Right lobe of liver (tissue), 6 donors: ENCODE measurements at regions not wholly inside any gene's neighbourhood (a gene's known extent, or its start where the extent isn't known, plus 50 kb on each side); places are given as distances from the start of the nearest gene placed in this dataset.

Source experiments
- ATAC-seq, 4 donors: fragments of 200-7000 bp; cut with Tn5 transposase; one replicate each; pipeline ENCODE4 v1.9.1; 2020; ENCODE audit warnings: mild to moderate bottlenecking in 4 of 4, moderate library complexity in 4 of 4
- DNase-seq, 3 donors: peaks; one replicate each; pipeline ENCODE4 v3.0.0-alpha.2; 2020
- H3K27ac ChIP-seq, 3 donors: fragments of 200-600 bp; one replicate each; pipeline ENCODE4 v1.8.0; 2022
- H3K27me3 ChIP-seq, 2 donors: fragments of 200-600 bp; one replicate each; pipeline ENCODE4 v1.8.0; 2022
- H3K36me3 ChIP-seq, 4 donors: fragments of 200-600 bp; sonication (generic) in 1 of 4; one replicate each; pipeline versions ENCODE4 v1.5.1 to v1.8.0; 2017 to 2022; ENCODE audit warnings: control low read depth in 1 of 4
- H3K4me1 ChIP-seq, 4 donors: fragments of 200-600 bp; sonication (generic) in 1 of 4; one replicate each; pipeline versions ENCODE4 v1.5.1 to v1.8.0; 2017 to 2022; ENCODE audit warnings: control low read depth in 1 of 4
- H3K4me3 ChIP-seq, 3 donors: fragments of 200-600 bp; one replicate each; pipeline ENCODE4 v1.8.0; 2022
- H3K9me3 ChIP-seq, 4 donors: fragments of 200-600 bp; sonication (generic) in 1 of 4; one replicate each; pipeline versions ENCODE4 v1.5.1 to v1.8.0; 2017 to 2022; ENCODE audit warnings: control low read depth in 1 of 4
- CTCF ChIP-seq, 4 donors: fragments of 200-600 bp in 3 of 4; fragments of 450-650 bp in 1 of 4; IDR thresholded peaks; one replicate each; pipeline versions ENCODE4 v1.5.1 to v1.8.0; 2016 to 2022; ENCODE audit warnings: antibody characterized with exemption in 4 of 4, mild to moderate bottlenecking in 2 of 4
- POLR2A ChIP-seq: fragments of 450-650 bp; IDR thresholded peaks from one replicate; pipeline ENCODE4 v1.6.1; 2017; ENCODE audit warnings: antibody characterized with exemption, mild to moderate bottlenecking
- WGBS: methylation state at CpG from one replicate; pipeline ENCODE4 v1.1.6; 2018; ENCODE audit warnings: low coverage, low lambda C conversion rate; ENCODE audit not compliant: insufficient coverage; ENCODE audit errors: missing lambda C conversion rate; 5-methylcytosine and 5-hydroxymethylcytosine counted together
- intact Hi-C, 2 donors: fragments of 100-400 bp; cut with DNase I; formaldehyde crosslinking; loops; one replicate each; pipeline versions ENCODE4 v1.11.2 to v1.14.1; 2022
- donor health status: DM: no; HTN: yes; CAD: no.
- donor health status: DM: no; HTN: no; CAD: no.
- donor health status: DM: no; HTN: no; CAD: no.
- donor health status: DM: no; HTN: yes; CAD: no.
- donor health status: DM: no; HTN: yes; CAD: no.

GRCh38 chr14:39704594-39704993, 272.4 kb upstream of the FBXO33 start:
- H3K27me3 ChIP-seq: no peaks in the 10 kb centered on the region
- H3K36me3 ChIP-seq: no peaks in the 10 kb centered on the region
- no peaks in the 10 kb centered on the region for H3K4me1 ChIP-seq
- intact Hi-C loops: no loop called here
- no peak overlapping the region for H3K27ac ChIP-seq
- DNase-seq (no peak), ATAC-seq (no peak)
- no peaks in the 10 kb centered on the region for H3K9me3 ChIP-seq
- TF ChIP-seq POLR2A: no peak
- TF ChIP-seq CTCF (IDR thresholded peaks at IDR 0.05): no peak
- H3K4me3 ChIP-seq: no peak overlapping the region
- 33% methylated on average over 2 of the region's 2 CpGs for WGBS

DNA sequence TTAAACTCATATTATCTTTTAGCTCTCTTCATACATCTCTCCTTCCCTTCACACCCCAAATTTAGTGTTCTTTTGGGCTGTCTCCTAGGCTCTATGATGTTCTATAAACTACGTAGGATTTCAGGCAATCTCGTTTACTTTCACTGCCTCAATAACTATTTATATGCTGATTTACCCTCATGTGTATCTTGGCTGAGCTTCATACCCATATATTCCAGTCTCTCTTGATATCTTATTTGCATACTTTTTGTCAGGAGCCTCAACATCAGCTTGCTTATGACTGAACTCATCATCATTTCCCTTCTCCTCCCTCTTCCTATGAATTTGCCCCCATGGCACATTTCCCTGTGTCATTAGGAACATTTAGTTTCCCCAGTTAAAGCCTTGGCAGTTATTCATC, 262.1 kb upstream of the FBXO33 start:
- WGBS: 56% methylated on average over 2 of the region's 2 CpGs
- no peak for DNase-seq
- H3K36me3 ChIP-seq: no peaks in the 10 kb centered on the region
- H3K27ac ChIP-seq: no peak overlapping the region
- no peak for ATAC-seq
- no peaks in the 10 kb centered on the region for H3K27me3 ChIP-seq
- TF ChIP-seq CTCF (IDR thresholded peaks at IDR 0.05): no peak
- no peak for TF ChIP-seq POLR2A
- intact Hi-C loops: no loop called here
- H3K4me3 ChIP-seq: no peak overlapping the region
- no peaks in the 10 kb centered on the region for H3K9me3 ChIP-seq
- H3K4me1 ChIP-seq: no peaks in the 10 kb centered on the region

- 86% methylated on average over 3 of the region's 3 CpGs for WGBS
- no peak overlapping the region for H3K4me3 ChIP-seq
- H3K9me3 ChIP-seq: no peaks in the 10 kb centered on the region
- no peak overlapping the region for H3K27ac ChIP-seq
- H3K36me3 ChIP-seq: no peaks in the 10 kb centered on the region
- H3K27me3 ChIP-seq: no peaks in the 10 kb centered on the region
- TF ChIP-seq CTCF (IDR thresholded peaks at IDR 0.05) (no peak), POLR2A (no peak)
- no peak for ATAC-seq
- no peaks in the 10 kb centered on the region for H3K4me1 ChIP-seq
- intact Hi-C loops: no loop called here
- no peak for DNase-seq
Observed at GRCh38 chr14:39683691-39684260, 251.5 kb upstream of the FBXO33 start.

- intact Hi-C loops: no loop called here
- Histone ChIP-seq H3K4me3 (no peak overlapping the region), H3K4me1 (no peaks in the 10 kb centered on the region), H3K9me3 (no peaks in the 10 kb centered on the region), H3K27ac (no peak overlapping the region), H3K27me3 (no peaks in the 10 kb centered on the region), H3K36me3 (no peaks in the 10 kb centered on the region)
- DNase-seq (no peak), ATAC-seq (no peak)
- 61% methylated on average over 3 of the region's 3 CpGs for WGBS
- TF ChIP-seq CTCF (IDR thresholded peaks at IDR 0.05): no peak
- TF ChIP-seq POLR2A: no peak
Observed at GRCh38 chr14:39682582-39682981, 250.3 kb upstream of the FBXO33 start.
